ENCODE measurements at regions not wholly inside any gene's neighbourhood (a gene's known extent, or its start where the extent isn't known, plus 50 kb on each side); places are given as distances from the start of the nearest gene placed in this dataset.
"Not testable (repeated sequence)": the region's sequence is repeated elsewhere in the genome, so short reads cannot be mapped to it uniquely, and the experiment has no call there.

DNA sequence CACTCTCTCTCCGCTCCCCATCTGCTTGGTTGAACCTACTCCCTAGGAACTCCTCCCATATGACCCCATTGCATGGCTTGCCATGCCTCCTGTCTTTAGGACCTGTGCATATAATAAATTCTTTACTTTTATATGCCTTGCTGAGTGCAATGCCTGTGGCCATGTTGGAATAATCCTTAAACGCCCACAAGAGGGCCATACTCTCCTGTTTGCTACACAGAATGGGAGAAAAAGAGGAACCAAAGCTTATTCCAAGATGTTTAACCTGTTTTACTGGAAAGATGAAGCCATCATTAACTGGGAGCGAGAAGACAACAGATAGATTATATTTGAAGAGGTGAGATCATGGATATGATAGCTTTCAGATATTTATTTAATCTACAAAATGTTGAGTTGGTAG lies 1097.8 kb downstream of the NAALADL2 start:
- DNase-seq (ENCODE audit: low spot score) = no peak

- no peak for DNase-seq (ENCODE audit: low spot score)
Observed at GRCh38 chr3:175951047-175951694, 1092.0 kb downstream of the NAALADL2 start.

- no peak for DNase-seq (ENCODE audit: low spot score)
Observed at GRCh38 chr3:175948041-175948440, 1088.9 kb downstream of the NAALADL2 start.

- no peak for DNase-seq (ENCODE audit: low spot score)
Observed at GRCh38 chr3:175941352-175941751, 1082.2 kb downstream of the NAALADL2 start.

DNA sequence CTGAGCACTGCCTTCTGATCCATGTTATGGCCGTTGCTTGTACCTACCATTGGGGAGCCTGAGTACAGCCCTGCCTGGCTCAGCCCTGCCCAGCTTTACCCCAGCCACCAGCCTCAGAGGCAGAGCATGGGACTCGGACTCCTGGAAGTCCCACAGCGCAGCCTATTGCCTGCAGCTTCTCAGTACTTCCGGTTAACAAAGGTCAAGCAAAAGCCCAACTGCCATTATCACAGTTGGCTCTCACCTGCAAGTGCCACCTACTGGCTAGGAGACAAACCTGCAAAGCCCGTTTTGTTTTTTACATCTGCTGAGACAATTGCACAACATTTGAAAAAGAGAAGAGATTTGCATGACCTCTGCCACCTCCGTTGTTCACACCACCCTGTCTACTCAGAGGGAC lies 1081.7 kb downstream of the NAALADL2 start:
- DNase-seq (ENCODE audit: low spot score) = no peak

GRCh38 chr3:175940243-175940642 lies 1081.1 kb downstream of the NAALADL2 start:
- no peak for DNase-seq (ENCODE audit: low spot score)

DNA sequence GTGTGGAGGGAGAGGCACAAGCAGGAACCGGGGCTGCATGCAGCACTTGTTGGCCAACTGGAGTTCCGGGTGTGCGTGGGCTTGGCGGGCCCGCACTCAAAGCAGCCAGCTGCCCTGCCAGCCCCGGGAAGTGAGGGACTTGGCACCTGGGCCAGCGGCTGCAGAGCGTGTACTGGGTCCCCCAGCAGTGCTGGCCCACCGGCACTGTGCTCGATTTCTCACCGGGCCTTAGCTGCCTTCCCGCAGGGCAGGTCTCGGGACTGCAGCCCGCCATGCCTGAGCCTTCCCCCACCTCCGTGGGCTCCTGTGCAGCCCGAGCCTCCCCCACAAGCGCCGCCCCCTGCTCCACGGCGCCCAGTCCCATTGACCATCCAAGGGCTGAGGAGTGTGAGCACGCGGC lies 1078.2 kb downstream of the NAALADL2 start:
- not testable (repeated sequence) for DNase-seq (ENCODE audit: low spot score)

DNA sequence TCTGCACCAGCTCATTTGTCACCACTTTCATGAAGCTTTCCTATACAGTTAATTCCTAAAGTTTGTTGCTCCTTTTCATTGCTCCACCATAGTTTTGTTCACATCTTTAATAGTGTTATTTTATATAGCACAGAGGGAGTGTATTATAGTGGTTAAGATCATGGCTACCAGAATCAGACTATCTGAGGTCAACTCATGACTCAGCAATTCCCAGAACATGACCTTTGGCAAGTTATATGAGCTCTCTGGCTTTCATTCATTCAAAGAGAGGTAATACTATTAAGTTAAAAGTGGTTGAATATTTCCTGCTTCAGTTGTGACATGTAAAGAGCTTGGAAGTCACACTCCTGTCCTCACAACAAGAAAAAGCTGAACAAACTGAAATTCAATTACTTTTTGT lies 1073.5 kb downstream of the NAALADL2 start:
- no peak for DNase-seq (ENCODE audit: low spot score)

DNA sequence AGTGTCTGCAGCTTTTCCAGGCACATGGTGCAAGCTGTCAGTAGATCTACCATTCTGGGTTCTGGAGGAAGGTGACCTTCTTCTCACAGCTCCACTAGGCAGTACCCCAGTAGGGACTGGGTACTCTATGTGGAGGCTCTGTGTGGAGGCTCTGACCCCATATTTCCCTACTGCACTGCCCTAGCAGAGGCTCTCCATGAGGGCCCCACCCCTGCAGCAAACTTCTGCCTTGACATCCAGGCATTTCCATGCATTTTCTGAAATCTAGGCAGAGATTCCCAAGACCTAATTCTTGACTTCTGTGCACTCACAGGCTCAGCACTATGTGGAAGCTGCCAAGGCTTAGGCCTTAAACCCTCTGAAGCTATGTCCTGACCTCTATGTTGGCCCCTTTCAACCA lies 1060.0 kb downstream of the NAALADL2 start:
- no peak for DNase-seq (ENCODE audit: low spot score)

DNA sequence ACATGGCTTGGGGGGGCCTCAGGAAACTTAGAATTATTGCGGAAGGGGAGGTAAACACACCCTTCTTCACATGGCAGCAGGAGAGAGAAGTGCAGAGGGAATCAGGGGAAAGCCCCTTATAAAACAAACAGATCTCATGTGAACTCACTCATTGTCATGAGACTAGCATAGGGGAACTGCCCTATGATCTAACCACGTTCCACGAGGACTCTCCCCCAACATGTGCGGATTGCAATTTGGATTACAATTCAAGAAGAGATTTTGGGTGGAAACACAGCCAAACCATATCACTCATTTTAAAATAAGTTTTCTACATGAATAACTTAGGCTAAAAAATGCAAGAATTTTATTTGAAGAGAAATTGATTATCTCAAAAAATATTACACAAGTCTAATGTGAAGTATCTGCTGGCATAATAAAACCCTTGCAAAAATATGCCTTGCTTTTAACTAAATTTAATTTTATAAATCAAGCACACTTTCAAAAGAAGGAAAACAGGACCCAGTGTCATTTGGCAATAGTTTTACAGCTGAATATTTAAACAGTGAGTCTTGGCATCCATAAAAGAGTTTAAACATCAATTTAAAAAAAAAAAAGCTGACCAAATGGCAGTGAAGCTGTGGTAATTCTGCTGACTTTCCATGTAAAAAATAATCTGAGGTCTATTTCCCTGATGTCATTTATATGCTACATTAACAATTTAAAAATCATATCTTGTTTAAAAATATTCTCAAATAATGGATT lies 1057.2 kb downstream of the NAALADL2 start:
- DNase-seq (ENCODE audit: low spot score) = no peak

DNA sequence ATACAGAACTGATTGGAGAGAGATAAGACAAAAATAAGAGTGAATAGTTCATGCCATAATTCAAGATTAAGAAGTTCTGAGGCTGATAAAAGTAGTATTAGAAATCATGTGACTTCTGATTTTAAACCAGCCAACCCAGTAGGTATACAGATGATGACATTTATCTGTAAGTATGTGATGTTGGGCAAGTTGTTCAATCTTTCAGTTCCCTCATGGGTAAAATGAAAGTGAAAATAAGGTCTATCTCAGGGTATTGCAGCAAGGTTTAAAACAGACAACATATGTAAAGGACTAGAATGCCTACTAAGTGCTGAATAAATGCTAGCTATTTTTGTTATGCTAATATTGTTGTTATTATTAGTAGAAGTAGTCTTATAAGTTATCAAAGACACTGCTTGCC lies 1055.7 kb downstream of the NAALADL2 start:
- no peak for DNase-seq (ENCODE audit: low spot score)

GRCh38 chr3:175913286-175913685 lies 1054.2 kb downstream of the NAALADL2 start:
- DNase-seq (ENCODE audit: low spot score) = no peak

- no peak for DNase-seq (ENCODE audit: low spot score)
Observed at GRCh38 chr3:175911937-175912336, 1052.8 kb downstream of the NAALADL2 start.

DNA sequence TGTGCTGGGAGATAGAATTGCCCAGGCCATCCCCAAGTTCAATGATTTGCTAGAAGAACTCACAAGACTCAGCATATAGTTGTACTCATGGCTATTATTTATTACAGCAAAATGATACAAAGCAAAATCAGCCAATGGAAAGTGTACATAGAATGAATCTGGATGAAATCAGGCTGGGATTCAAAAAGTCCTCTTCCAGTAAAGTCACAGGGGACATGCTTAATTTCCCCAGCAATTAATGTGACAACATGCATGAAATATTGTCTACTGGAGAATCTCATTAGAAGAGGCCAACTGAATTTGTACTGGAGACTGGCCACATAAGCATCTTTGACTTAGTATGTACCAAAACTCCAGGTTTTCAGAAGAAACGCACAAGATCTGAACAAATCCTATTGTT lies 1043.1 kb downstream of the NAALADL2 start:
- no peak for DNase-seq (ENCODE audit: low spot score)

GRCh38 chr3:175898194-175898593 lies 1039.1 kb downstream of the NAALADL2 start:
- no peak for DNase-seq (ENCODE audit: low spot score)

- DNase-seq (ENCODE audit: low spot score) = no peak
Observed at GRCh38 chr3:175896655-175897054, 1037.5 kb downstream of the NAALADL2 start.

DNA sequence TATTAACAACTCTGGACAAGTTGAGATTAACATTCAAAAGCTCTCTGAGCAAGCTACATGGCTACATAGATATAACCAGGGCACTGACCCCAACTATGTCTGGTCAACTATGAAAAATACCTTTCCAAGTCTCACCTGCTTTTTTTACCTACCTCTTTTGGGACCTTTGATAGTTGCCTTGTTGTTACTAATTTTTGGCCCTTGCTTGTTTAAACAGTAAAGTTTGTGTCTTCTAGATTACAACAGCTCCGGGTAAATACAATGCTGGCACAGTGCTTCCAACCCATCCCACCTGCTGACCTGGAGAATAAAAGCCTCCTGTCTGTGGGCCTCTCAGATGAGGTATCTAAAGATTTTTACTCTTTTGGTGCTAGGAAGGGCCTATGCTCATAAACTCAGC lies 1036.6 kb downstream of the NAALADL2 start:
- DNase-seq (ENCODE audit: low spot score) = no peak

DNA sequence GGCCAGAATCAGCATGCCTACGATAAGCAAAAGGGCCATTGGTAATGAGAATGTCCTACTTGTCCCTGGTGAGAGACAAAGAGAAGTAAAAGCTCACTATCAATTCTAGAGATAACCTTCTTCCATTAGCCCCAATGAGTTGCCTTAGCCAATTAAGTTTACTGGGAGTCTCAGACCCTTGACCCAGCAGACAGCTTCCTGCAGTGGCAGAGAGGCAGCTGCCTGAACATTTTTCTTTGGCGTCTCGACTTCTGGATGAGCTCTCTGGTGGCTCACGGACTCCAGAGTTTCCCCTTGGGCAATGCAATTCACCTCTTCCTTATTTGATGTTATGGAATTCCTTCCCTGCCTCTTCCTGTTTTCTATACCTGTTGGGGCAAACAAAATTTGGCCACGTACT lies 1034.4 kb downstream of the NAALADL2 start:
- no peak for DNase-seq (ENCODE audit: low spot score)

GRCh38 chr3:175890066-175890465 lies 1030.9 kb downstream of the NAALADL2 start:
- DNase-seq (ENCODE audit: low spot score) = no peak

- DNase-seq (ENCODE audit: low spot score) = no peak
Observed at GRCh38 chr3:175885231-175885766, 1026.2 kb downstream of the NAALADL2 start.

- no peak for DNase-seq (ENCODE audit: low spot score)
Observed at GRCh38 chr3:175879417-175879816, 1020.3 kb downstream of the NAALADL2 start.

DNA sequence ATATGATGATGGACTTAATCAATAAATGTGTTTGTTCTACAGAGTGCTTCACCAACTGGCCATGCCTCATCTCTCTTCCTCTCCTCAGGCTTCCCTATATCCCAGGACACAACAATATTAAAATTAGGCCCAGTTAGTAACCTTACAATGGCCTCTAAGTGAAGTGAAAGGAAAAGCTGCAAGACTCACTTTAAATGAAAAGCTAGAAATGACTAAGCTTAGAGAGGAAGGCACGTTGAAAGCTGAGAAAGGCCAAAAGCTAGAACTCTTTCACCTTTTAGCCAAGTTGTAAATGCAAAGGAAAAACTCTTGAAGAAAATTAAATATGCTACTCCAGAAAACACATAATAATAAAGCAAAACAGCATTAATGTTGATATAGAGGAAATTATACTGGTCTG lies 1010.3 kb downstream of the NAALADL2 start:
- no peak for DNase-seq (ENCODE audit: low spot score)

GRCh38 chr3:175868626-175869025 lies 1009.5 kb downstream of the NAALADL2 start:
- no peak for DNase-seq (ENCODE audit: low spot score)

DNA sequence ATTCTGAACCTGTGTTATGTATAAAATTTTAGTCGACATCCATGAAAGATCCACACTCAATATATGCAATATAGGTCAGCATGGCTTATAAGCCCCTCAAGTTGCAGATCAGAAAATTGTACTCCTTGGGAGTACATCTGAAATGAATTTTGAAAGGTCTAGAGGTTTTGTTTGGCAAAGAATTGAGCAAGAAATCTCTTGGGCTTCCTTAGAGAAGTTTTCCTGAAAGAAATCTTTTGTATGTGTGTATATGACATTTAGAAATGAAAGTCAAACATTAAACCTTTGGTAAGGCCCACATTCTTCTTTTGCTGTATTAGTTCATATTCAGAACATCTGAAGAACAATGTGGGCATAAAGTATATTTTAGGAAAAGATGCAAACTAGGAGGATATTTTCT lies 1006.6 kb downstream of the NAALADL2 start:
- no peak for DNase-seq (ENCODE audit: low spot score)
